Hepatocyte (in vitro differentiated cells): ENCODE measurements at regions not wholly inside any gene's neighbourhood (a gene's known extent, or its start where the extent isn't known, plus 50 kb on each side); places are given as distances from the start of the nearest gene placed in this dataset.

Experiments used
- CTCF ChIP-seq: fragments of 200-600 bp; sonication (generic); IDR thresholded peaks from 2 replicates; pipeline ENCODE4 v1.5.1; 2016; ENCODE audit warnings: antibody characterized with exemption, mild to moderate bottlenecking; ENCODE audit not compliant: poor library complexity
- EZH2 ChIP-seq: fragments of 200-600 bp; sonication (generic); IDR thresholded peaks from 2 replicates; pipeline ENCODE4 v1.6.1; 2016; ENCODE audit warnings: antibody characterized with exemption, mild to moderate bottlenecking, borderline replicate concordance
- EZH2phosphoT487 ChIP-seq: fragments of 200-600 bp; sonication (generic); IDR thresholded peaks from one replicate; pipeline ENCODE4 v1.6.1; 2018; ENCODE audit warnings: antibody characterized with exemption, mild to moderate bottlenecking, low read depth, moderate library complexity; ENCODE audit not compliant: unreplicated experiment, severe bottlenecking

- TF ChIP-seq CTCF (no peak), EZH2 (no peak), EZH2phosphoT487 (no peak)
Measured at GRCh38 chr12:89970722-89971121, 262.1 kb upstream of the ATP2B1 start.
